WTC11 (cell line): ENCODE measurements at regions not wholly inside any gene's neighbourhood (a gene's known extent, or its start where the extent isn't known, plus 50 kb on each side); places are given as distances from the start of the nearest gene placed in this dataset.

Source experiments
- ATAC-seq: fragments of 200-7000 bp; cut with Tn5 transposase; 2 replicates; pipeline ENCODE4 v1.10.0; 2021; ENCODE audit warnings: mild to moderate bottlenecking, moderate library complexity
- CTCF ChIA-PET: fragments of 300-600 bp; sonication (Branson Sonifier 250); formaldehyde crosslinking; loops from one replicate; lab custom pipeline; 2021; ENCODE audit warnings: antibody characterized with exemption; lab: Charles Lee
- POLR2A ChIA-PET: fragments of 350-600 bp; sonication (Branson Sonifier 250); formaldehyde crosslinking; loops from one replicate; lab custom pipeline; 2021; ENCODE audit warnings: antibody characterized with exemption; lab: Charles Lee
- DNase-seq: peaks from one replicate; pipeline ENCODE4 v3.0.0; 2021; ENCODE audit warnings: low spot score
- H3K27ac Mint-ChIP-seq: 2 replicates; pipeline ENCODE4 v1.8.0; 2021; ENCODE audit warnings: mixed read lengths
- H3K27me3 Mint-ChIP-seq: 2 replicates; pipeline ENCODE4 v1.8.0; 2021; ENCODE audit warnings: low read depth, mild to moderate bottlenecking, moderate library complexity, mixed read lengths
- H3K36me3 Mint-ChIP-seq: 2 replicates; pipeline ENCODE4 v1.8.0; 2021; ENCODE audit warnings: mixed read lengths
- H3K4me1 Mint-ChIP-seq: 2 replicates; pipeline ENCODE4 v1.8.0; 2022; ENCODE audit warnings: mixed read lengths
- H3K4me3 Mint-ChIP-seq: 2 replicates; pipeline ENCODE4 v1.8.0; 2021; ENCODE audit warnings: mild to moderate bottlenecking, moderate library complexity, mixed read lengths
- H3K9me3 Mint-ChIP-seq: 2 replicates; pipeline ENCODE4 v1.8.0; 2021; ENCODE audit warnings: mixed read lengths
- AR ChIP-seq: fragments of 250-450 bp; sonication (Bioruptor Pico); IDR thresholded peaks from 2 replicates; pipeline ENCODE4 v1.9.0; 2021; ENCODE audit warnings: mild to moderate bottlenecking
- E2F4 ChIP-seq: sonication (generic); formaldehyde crosslinking; IDR thresholded peaks from 2 replicates; pipeline ENCODE4 v1.8.1; 2022; ENCODE audit warnings: low read depth, mild to moderate bottlenecking, moderate library complexity, missing genetic modification reagents, borderline replicate concordance
- EMX1 ChIP-seq: fragments of 250-450 bp; sonication (Bioruptor Pico); IDR thresholded peaks from 2 replicates; pipeline ENCODE4 v1.8.0; 2021; ENCODE audit warnings: mild to moderate bottlenecking
- ESRRA ChIP-seq: sonication (generic); formaldehyde crosslinking; IDR thresholded peaks from 2 replicates; pipeline ENCODE4 v1.8.1; 2022; ENCODE audit warnings: mild to moderate bottlenecking, missing genetic modification reagents, borderline replicate concordance
- FOXP4 ChIP-seq: sonication (generic); formaldehyde crosslinking; IDR thresholded peaks from 2 replicates; pipeline ENCODE4 v1.8.0; 2022; ENCODE audit warnings: mild to moderate bottlenecking, missing genetic modification reagents
- KAT7 ChIP-seq: sonication (generic); formaldehyde crosslinking; IDR thresholded peaks from 2 replicates; pipeline ENCODE4 v1.8.1; 2023; ENCODE audit warnings: missing genetic modification reagents, mild to moderate bottlenecking, borderline replicate concordance
- MYBL2 ChIP-seq: sonication (generic); formaldehyde crosslinking; IDR thresholded peaks from 2 replicates; pipeline ENCODE4 v1.8.1; 2023; ENCODE audit warnings: mild to moderate bottlenecking, moderate library complexity, missing genetic modification reagents
- NR3C1 ChIP-seq: sonication (generic); formaldehyde crosslinking; conservative IDR thresholded peaks from 2 replicates; pipeline ENCODE4 v1.8.1; 2023; ENCODE audit warnings: low read depth, mild to moderate bottlenecking, missing genetic modification reagents
- PRRX2 ChIP-seq: fragments of 250-450 bp; sonication (Bioruptor Pico); IDR thresholded peaks from 2 replicates; pipeline ENCODE4 v1.8.0; 2021; ENCODE audit warnings: mild to moderate bottlenecking
- RORB ChIP-seq: fragments of 250-450 bp; sonication (Bioruptor Pico); IDR thresholded peaks from 2 replicates; pipeline ENCODE4 v1.9.0; 2021; ENCODE audit warnings: mild to moderate bottlenecking
- SMAD3 ChIP-seq: sonication (generic); formaldehyde crosslinking; IDR thresholded peaks from 2 replicates; pipeline ENCODE4 v1.8.0; 2022; ENCODE audit warnings: missing genetic modification reagents, mild to moderate bottlenecking, borderline replicate concordance
- TEAD1 ChIP-seq: sonication (generic); formaldehyde crosslinking; IDR thresholded peaks from 2 replicates; pipeline ENCODE4 v1.8.0; 2022; ENCODE audit warnings: mild to moderate bottlenecking, missing genetic modification reagents
- ZBTB21 ChIP-seq: sonication (generic); formaldehyde crosslinking; IDR thresholded peaks from 2 replicates; pipeline ENCODE4 v1.8.1; 2023; ENCODE audit warnings: mild to moderate bottlenecking, missing genetic modification reagents, borderline replicate concordance
- ZNF121 ChIP-seq: sonication (generic); formaldehyde crosslinking; IDR thresholded peaks from 2 replicates; pipeline ENCODE4 v1.8.0; 2023; ENCODE audit warnings: missing genetic modification reagents
- ZNF416 ChIP-seq: fragments of 250-450 bp; sonication (Bioruptor Pico); IDR thresholded peaks from 2 replicates; pipeline ENCODE4 v1.9.0; 2021; ENCODE audit warnings: mild to moderate bottlenecking, inconsistent platforms
- TF ChIP-seq, protein P1 (sequence below): fragments of 250-450 bp; sonication (Bioruptor Pico); IDR thresholded peaks from 2 replicates; pipeline ENCODE4 v1.9.0; 2021; ENCODE audit warnings: moderate library complexity, mild to moderate bottlenecking, inconsistent platforms, borderline replicate concordance
- TF ChIP-seq, protein P2 (sequence below): sonication (generic); formaldehyde crosslinking; IDR thresholded peaks from 2 replicates; pipeline ENCODE4 v1.8.0; 2023; ENCODE audit warnings: missing genetic modification reagents, mild to moderate bottlenecking, borderline replicate concordance
- TF ChIP-seq, protein P3 (sequence below): sonication (generic); formaldehyde crosslinking; IDR thresholded peaks from 2 replicates; pipeline ENCODE4 v1.8.1; 2022; ENCODE audit warnings: missing genetic modification reagents, borderline replicate concordance
- TF ChIP-seq, protein P4 (sequence below): sonication (generic); formaldehyde crosslinking; IDR thresholded peaks from 2 replicates; pipeline ENCODE4 v1.8.0; 2022; ENCODE audit warnings: mild to moderate bottlenecking, missing genetic modification reagents
- TF ChIP-seq, protein P5 (sequence below): sonication (generic); formaldehyde crosslinking; IDR thresholded peaks from 2 replicates; pipeline ENCODE4 v1.8.0; 2022; ENCODE audit warnings: mild to moderate bottlenecking, missing genetic modification reagents

GRCh38 chr2:52597346-52597745 is 1170.3 kb upstream of the CHAC2 start:
- H3K4me3 Mint-ChIP-seq = no peak overlapping the region
- CTCF ChIA-PET = no interaction called here
- peaks cover 11% of the 10 kb centered on the region for H3K4me1 Mint-ChIP-seq
- no peak for TF ChIP-seq RORB
- TF ChIP-seq, protein P1, sequence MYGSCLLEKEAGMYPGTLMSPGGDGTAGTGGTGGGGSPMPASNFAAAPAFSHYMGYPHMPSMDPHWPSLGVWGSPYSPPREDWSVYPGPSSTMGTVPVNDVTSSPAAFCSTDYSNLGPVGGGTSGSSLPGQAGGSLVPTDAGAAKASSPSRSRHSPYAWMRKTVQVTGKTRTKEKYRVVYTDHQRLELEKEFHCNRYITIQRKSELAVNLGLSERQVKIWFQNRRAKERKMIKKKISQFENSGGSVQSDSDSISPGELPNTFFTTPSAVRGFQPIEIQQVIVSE = no peak
- TF ChIP-seq, protein P2, sequence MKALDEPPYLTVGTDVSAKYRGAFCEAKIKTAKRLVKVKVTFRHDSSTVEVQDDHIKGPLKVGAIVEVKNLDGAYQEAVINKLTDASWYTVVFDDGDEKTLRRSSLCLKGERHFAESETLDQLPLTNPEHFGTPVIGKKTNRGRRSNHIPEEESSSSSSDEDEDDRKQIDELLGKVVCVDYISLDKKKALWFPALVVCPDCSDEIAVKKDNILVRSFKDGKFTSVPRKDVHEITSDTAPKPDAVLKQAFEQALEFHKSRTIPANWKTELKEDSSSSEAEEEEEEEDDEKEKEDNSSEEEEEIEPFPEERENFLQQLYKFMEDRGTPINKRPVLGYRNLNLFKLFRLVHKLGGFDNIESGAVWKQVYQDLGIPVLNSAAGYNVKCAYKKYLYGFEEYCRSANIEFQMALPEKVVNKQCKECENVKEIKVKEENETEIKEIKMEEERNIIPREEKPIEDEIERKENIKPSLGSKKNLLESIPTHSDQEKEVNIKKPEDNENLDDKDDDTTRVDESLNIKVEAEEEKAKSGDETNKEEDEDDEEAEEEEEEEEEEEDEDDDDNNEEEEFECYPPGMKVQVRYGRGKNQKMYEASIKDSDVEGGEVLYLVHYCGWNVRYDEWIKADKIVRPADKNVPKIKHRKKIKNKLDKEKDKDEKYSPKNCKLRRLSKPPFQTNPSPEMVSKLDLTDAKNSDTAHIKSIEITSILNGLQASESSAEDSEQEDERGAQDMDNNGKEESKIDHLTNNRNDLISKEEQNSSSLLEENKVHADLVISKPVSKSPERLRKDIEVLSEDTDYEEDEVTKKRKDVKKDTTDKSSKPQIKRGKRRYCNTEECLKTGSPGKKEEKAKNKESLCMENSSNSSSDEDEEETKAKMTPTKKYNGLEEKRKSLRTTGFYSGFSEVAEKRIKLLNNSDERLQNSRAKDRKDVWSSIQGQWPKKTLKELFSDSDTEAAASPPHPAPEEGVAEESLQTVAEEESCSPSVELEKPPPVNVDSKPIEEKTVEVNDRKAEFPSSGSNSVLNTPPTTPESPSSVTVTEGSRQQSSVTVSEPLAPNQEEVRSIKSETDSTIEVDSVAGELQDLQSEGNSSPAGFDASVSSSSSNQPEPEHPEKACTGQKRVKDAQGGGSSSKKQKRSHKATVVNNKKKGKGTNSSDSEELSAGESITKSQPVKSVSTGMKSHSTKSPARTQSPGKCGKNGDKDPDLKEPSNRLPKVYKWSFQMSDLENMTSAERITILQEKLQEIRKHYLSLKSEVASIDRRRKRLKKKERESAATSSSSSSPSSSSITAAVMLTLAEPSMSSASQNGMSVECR (CRISPR knock-in tag) = no peak
- TF ChIP-seq, protein P3, sequence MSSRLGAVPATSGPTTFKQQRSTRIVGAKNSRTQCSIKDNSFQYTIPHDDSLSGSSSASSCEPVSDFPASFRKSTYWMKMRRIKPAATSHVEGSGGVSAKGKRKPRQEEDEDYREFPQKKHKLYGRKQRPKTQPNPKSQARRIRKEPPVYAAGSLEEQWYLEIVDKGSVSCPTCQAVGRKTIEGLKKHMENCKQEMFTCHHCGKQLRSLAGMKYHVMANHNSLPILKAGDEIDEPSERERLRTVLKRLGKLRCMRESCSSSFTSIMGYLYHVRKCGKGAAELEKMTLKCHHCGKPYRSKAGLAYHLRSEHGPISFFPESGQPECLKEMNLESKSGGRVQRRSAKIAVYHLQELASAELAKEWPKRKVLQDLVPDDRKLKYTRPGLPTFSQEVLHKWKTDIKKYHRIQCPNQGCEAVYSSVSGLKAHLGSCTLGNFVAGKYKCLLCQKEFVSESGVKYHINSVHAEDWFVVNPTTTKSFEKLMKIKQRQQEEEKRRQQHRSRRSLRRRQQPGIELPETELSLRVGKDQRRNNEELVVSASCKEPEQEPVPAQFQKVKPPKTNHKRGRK (CRISPR knock-in tag) = no peak
- TF ChIP-seq NR3C1 (CRISPR knock-in tag) = no peak
- no peak for TF ChIP-seq ZBTB21
- no peak for TF ChIP-seq TEAD1 (CRISPR knock-in tag)
- TF ChIP-seq ESRRA = no peak
- TF ChIP-seq SMAD3 = no peak
- TF ChIP-seq PRRX2 (CRISPR knock-in tag) = no peak
- TF ChIP-seq MYBL2 = no peak
- TF ChIP-seq, protein P4, sequence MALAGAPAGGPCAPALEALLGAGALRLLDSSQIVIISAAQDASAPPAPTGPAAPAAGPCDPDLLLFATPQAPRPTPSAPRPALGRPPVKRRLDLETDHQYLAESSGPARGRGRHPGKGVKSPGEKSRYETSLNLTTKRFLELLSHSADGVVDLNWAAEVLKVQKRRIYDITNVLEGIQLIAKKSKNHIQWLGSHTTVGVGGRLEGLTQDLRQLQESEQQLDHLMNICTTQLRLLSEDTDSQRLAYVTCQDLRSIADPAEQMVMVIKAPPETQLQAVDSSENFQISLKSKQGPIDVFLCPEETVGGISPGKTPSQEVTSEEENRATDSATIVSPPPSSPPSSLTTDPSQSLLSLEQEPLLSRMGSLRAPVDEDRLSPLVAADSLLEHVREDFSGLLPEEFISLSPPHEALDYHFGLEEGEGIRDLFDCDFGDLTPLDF (CRISPR knock-in tag) = no peak
- no peak for TF ChIP-seq EMX1
- TF ChIP-seq E2F4 (CRISPR knock-in tag) = no peak
- TF ChIP-seq ZNF121 = no peak
- TF ChIP-seq FOXP4 = no peak
- TF ChIP-seq AR (CRISPR knock-in tag) = no peak
- TF ChIP-seq KAT7 = no peak
- TF ChIP-seq, protein P5, sequence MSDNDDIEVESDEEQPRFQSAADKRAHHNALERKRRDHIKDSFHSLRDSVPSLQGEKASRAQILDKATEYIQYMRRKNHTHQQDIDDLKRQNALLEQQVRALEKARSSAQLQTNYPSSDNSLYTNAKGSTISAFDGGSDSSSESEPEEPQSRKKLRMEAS (CRISPR knock-in tag) = no peak
- TF ChIP-seq ZNF416 = no peak
- TF ChIP-seq, all 79 proteins: peak for 0
- H3K36me3 Mint-ChIP-seq = no peaks in the 10 kb centered on the region
- POLR2A ChIA-PET = no interaction called here
- ATAC-seq (no peak), DNase-seq (no peak)
- no peak overlapping the region for H3K27ac Mint-ChIP-seq
- H3K9me3 Mint-ChIP-seq = peaks cover 4% of the 10 kb centered on the region; the same call in 1 of the 2 replicates
- no peaks in the 10 kb centered on the region for H3K27me3 Mint-ChIP-seq
